H1 (cell line): ENCODE measurements at regions not wholly inside any gene's neighbourhood (a gene's known extent, or its start where the extent isn't known, plus 50 kb on each side); places are given as distances from the start of the nearest gene placed in this dataset.

Source experiments
- ATF3 ChIP-seq: IDR thresholded peaks from 2 replicates; pipeline ENCODE4 v1.6.1; 2011; ENCODE audit warnings: low read depth, mild to moderate bottlenecking, low read length; ENCODE audit not compliant: insufficient read depth
- CHD7 ChIP-seq: fragments of 300-600 bp; sonication (generic); IDR thresholded peaks from 2 replicates; pipeline ENCODE4 v1.7.1; 2012; ENCODE audit warnings: low read length, moderate library complexity, mild to moderate bottlenecking, inconsistent platforms; ENCODE audit not compliant: insufficient replicate concordance
- EZH2 ChIP-seq: fragments of 200-600 bp; sonication (generic); IDR thresholded peaks from 2 replicates; pipeline ENCODE4 v1.7.1; 2012; ENCODE audit warnings: low read depth, mild to moderate bottlenecking, moderate library complexity, low read length, inconsistent platforms; ENCODE audit not compliant: severe bottlenecking
- KDM1A ChIP-seq: fragments of 200-600, 300-600 bp; sonication (generic); IDR thresholded peaks from 2 replicates; pipeline ENCODE4 v1.7.1; 2016; ENCODE audit warnings: mild to moderate bottlenecking, low read length, borderline replicate concordance
- KDM4A ChIP-seq: IDR thresholded peaks from one replicate; pipeline ENCODE4 v1.7.1; 2012; ENCODE audit warnings: low read depth, mild to moderate bottlenecking, moderate library complexity, low read length, inconsistent platforms; ENCODE audit not compliant: severe bottlenecking
- SP2 ChIP-seq: IDR thresholded peaks from 2 replicates; pipeline ENCODE4 v1.6.1; 2012; ENCODE audit warnings: mild to moderate bottlenecking, low read length, inconsistent platforms
- SP4 ChIP-seq: IDR thresholded peaks from 2 replicates; pipeline ENCODE4 v1.6.1; 2012; ENCODE audit warnings: low read length, inconsistent platforms
- TAF1 ChIP-seq: IDR thresholded peaks from 2 replicates; pipeline ENCODE4 v1.6.1; 2011; ENCODE audit warnings: mild to moderate bottlenecking, low read depth, low read length
- TCF12 ChIP-seq: IDR thresholded peaks from 2 replicates; pipeline ENCODE4 v1.6.1; 2011; ENCODE audit warnings: low read depth, mild to moderate bottlenecking, low read length
- USF2 ChIP-seq: IDR thresholded peaks from 2 replicates; pipeline ENCODE4 v1.6.1; 2011; ENCODE audit warnings: low read length, improper control_type of control experiment

GRCh38 chr5:24059006-24059405, 551.6 kb downstream of the PRDM9 start (continued):
- TF ChIP-seq CHD7 = no peak
- TF ChIP-seq SP4 = no peak
- no peak for TF ChIP-seq KDM4A
- TF ChIP-seq SP2 = no peak
- no peak for TF ChIP-seq KDM1A
- TF ChIP-seq TCF12 = no peak
- TF ChIP-seq USF2 = no peak
- no peak for TF ChIP-seq TAF1
- TF ChIP-seq ATF3 = no peak
- TF ChIP-seq EZH2 = no peak
- TF ChIP-seq, all 59 proteins: peak for 0
